ENCODE measurements at regions not wholly inside any gene's neighbourhood (a gene's known extent, or its start where the extent isn't known, plus 50 kb on each side); places are given as distances from the start of the nearest gene placed in this dataset.

- DNase-seq = no peak
Measured at GRCh38 chr7:139561-140243, 52.7 kb upstream of the FAM20C start.

DNA sequence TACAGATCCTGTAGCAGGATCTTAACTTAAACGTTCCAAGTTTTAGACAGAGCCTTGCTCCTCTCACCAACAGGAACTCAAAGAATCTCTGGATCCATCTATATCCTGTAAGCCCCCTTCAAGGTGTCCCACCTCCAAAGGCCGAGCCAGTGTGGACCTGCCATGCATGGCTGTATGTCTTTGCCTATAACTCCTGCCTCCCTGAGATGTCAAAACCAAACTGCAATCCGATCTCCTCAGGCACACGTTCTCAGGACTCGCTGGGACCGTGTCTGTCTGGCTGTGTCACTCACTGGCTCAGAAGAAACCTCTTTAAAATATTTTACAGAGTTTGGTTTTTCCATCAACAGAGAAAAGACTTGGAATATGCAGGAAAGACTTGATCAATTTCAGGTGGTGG, 51.4 kb upstream of the FAM20C start:
- DNase-seq = no peak

DNA sequence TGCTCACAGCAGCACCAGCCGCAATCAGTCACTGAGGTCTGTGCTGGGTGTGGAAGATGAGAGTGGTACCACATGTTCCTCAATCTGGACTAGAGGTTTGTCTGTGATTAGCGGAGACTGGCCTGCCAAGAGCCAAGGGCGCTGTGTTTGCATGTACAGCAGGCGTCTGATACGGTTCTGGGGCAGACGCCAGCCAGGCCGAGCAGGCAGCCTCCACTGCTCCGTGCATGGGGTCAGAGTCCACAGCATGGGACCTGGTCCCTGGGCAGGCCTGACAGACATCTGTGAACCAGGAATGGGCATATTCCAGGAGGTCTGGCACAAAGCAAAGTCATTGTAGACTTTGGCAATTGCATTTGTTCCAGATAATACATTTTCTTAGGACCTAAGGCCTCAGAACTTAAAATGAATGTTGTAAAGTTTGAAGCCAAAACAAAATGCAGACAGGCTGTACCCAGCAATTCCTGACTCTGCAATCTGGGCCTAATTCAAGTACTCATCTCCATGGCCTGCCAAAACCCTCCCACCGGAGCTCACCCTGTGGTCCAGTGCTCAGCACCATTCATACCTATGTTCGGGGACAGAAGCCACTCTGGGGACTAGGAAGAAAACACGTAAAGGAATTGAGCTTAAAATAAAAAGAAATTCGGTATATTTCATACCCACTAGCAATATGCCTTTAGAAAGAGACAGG, 50.0 kb upstream of the FAM20C start:
- peak in 1 of 2 experiments; percentile 55 for DNase-seq
